NCI-H82 treated with DMSO at 0.1 percent for 48 hours (cell line): ENCODE measurements at regions not wholly inside any gene's neighbourhood (a gene's known extent, or its start where the extent isn't known, plus 50 kb on each side); places are given as distances from the start of the nearest gene placed in this dataset.
"Not testable (repeated sequence)": the region's sequence is repeated elsewhere in the genome, so short reads cannot be mapped to it uniquely, and the experiment has no call there.

Source experiments
- DNase-seq: peaks from one replicate; lab custom pipeline; 2025; ENCODE audit not compliant: unreplicated experiment; lab: John Stamatoyannopoulos, UW

- no peak for DNase-seq
Observed at GRCh38 chr16:9666834-9667480, 515.3 kb downstream of the GRIN2A start.

DNA sequence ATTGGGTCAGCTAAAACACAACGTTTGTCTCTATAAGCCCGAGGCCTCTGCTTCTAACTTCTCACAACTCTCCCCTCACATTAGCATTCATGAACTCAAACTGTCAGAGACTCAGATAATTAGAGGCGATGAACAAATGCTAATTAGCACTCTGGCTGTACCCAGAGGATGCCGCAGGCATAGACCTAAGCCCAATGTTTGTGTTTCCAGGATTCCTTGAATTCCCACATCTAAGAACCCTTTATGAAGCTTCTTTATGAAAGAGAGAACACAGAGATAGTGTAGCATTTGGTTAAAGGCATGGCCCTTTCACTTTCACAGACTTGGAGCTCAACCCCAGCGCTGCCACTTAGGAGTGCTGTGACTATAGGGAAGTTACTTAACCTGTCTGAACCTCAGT lies 512.2 kb downstream of the GRIN2A start:
- DNase-seq, result no peak

DNA sequence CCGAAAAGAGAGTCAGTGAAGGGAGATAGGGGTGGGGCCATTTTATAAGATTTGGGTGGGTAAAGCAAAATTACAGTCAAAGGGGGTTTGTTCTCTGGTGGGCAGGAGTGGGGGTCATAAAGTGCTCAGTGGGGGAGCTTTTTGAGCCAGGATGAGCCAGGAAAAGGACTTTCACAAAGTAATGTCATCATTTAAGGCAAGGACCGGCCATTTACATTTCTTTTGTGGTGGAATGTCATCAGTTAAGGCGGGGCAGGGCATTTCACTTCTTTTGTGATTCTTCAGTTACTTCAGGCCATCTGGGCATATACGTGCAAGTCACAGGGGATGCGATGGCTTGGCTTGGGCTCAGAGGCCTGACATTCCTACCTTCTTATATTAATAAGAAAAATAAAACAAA lies 511.6 kb downstream of the GRIN2A start:
- DNase-seq, result not testable (repeated sequence)

DNA sequence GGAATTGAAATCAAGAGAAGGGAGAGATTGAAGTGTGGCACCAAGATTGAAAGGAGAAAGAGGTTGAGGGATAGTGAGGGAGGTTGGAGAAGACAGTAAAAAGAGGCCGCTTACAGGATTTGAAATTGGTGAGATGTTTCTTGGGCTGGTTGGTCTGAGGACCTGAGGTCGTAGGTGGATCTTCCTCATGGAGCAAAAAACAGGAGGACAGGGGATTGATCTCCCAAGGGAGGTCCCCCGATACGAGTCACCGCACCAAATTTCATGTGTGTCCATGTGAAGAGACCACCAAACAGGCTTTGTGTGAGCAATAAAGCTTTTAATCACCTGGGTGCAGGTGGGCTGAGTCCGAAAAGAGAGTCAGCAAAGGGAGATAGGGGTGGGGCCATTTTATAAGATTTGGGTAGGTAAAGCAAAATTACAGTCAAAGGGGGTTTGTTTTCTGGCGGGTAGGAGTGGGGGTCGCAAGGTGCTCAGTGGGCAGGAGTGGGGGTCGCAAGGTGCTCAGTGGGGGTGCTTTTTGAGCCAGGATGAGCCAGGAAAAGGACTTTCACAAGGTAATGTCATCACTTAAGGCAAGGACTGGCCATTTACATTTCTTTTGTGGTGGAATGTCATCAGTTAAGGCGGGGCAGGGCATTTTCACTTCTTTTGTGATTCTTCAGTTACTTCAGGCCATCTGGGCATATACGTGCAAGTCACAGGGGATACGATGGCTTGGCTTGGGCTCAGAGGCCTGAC lies 505.5 kb downstream of the GRIN2A start:
- DNase-seq, result not testable (repeated sequence)

DNA sequence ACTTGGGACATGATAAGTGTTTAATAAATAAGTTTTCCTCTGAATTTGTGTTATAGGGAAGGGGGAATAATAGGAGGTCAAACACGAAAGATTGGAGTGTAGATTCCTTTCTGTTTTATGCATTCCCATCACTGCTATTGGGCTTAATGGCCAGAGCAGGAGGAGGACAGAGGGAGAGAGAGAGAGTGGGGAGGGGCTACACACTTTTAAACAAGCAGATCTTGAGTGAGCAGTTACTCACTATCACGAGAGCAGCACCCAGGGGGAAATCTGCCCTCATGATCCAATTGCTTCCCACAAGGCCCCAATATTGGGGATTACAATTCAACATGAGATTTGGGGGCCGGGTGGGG lies 505.0 kb downstream of the GRIN2A start:
- DNase-seq, result no peak

DNA sequence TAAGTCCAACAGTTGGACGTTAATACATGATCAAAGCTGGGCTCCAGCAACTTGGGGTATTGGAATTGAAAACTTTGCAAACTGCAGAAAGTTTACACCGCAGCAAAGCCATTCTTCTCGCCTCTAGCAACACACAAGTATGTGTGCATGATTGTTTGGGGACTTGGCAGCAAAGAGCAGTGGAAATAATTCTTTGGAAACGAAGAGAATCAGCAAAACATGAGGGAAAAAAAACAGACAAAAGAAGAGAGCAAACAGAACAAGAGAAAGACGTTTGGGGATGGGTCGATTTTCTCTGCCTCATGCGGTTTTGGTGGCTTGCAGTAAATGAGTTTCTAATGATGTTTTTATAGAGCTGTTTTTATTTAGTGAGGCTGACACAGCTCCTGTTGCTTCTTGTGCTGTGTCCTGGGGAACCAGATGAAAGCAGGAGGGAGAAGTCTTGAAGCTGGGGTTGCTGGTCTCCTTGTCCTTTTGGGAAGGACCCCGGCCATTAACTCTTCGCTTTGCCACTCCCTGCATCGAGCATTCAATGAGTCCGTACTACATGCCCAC lies 502.9 kb downstream of the GRIN2A start:
- DNase-seq, result no peak

- DNase-seq, result no peak
Observed at GRCh38 chr16:9680019-9680655, 502.1 kb downstream of the GRIN2A start.

GRCh38 chr16:9680968-9681367 lies 501.3 kb downstream of the GRIN2A start:
- no peak for DNase-seq

DNA sequence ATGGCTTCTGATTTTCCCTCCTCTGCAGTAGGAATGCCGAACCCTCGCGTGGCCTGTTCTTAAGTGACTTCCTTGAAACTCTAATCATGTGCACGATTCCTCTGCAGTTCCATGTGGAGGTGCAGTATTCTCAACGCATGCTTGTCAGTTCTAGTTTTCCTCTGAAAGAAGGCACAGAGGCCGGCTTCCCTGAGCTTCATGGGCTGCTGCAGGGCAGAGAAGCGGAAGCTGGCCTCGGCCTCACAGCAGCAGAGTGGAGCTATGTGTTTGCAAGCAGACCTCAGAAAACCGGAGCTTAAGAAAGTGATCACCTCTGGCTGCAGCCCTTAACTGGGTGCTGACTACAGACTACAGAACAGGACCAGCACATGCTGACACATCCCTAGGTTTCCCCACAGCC lies 500.7 kb downstream of the GRIN2A start:
- no peak for DNase-seq

DNA sequence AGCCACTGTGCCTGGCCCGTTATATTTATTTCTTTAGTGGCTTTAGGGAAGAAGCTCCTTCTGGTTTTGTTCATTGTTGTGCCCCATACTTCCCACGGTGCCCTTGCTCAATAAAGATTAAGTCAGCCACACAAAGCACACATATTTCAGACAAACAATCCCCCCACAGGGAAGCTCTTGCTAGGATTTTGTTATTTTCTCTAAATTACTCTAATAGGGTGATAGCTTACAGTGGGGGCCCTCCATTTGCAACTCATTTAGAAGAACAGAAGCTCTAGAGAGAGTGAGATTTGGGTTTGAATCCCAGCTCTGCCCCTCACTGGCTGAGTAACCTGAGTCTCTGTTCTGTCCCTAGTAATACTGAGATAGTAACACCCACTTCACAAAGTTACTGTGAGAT lies 499.9 kb downstream of the GRIN2A start:
- no peak for DNase-seq

GRCh38 chr16:9683677-9684076 lies 498.6 kb downstream of the GRIN2A start:
- DNase-seq, result no peak

GRCh38 chr16:9687737-9688319 lies 494.4 kb downstream of the GRIN2A start:
- DNase-seq, result no peak

GRCh38 chr16:9689597-9689996 lies 492.6 kb downstream of the GRIN2A start:
- DNase-seq, result no peak

DNA sequence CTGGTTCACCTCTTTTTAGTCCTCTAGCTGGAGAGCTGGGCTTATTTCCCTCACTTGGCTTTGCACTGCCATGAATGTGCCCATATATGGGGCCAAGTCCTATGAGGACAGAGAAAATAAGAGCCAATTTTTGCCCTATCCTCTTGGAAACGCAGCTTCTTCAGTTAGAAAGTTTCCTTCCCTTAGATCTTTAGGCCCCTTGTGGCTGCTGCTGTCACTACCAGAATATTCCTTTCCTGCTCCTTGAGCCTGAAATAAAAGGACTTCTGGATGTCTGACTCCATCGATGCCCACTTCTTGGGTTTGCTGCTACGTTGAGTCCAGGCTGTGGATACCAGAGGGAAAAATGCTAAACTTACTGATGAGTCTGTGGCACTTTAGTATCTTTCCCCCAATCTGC lies 487.1 kb downstream of the GRIN2A start:
- DNase-seq, result no peak
